NCI-H1048 (cell line): ENCODE measurements at regions not wholly inside any gene's neighbourhood (a gene's known extent, or its start where the extent isn't known, plus 50 kb on each side); places are given as distances from the start of the nearest gene placed in this dataset.

Source experiments
- DNase-seq: peaks from one replicate; lab custom pipeline; 2025; lab: John Stamatoyannopoulos, UW

DNA sequence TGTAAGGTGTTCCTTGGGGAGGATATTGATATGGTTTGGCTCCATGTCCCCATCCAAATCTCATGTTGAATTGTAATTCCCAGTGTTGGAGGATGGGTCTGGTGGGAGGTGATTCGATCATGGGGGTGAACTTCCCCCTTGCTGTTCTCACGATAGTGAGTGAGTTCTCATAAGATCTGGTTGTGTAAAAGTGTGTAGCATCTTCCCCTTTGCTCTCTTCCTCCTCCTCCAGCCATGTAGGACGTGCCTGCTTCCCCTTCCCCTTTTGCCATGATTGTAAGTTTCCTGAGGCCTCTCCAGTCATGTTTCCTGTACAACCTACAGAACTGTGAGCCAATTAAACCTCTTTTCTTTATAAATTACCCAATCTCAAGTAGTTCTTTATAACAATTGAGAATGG, 458.7 kb downstream of the LPIN1 start:
- no peak for DNase-seq

DNA sequence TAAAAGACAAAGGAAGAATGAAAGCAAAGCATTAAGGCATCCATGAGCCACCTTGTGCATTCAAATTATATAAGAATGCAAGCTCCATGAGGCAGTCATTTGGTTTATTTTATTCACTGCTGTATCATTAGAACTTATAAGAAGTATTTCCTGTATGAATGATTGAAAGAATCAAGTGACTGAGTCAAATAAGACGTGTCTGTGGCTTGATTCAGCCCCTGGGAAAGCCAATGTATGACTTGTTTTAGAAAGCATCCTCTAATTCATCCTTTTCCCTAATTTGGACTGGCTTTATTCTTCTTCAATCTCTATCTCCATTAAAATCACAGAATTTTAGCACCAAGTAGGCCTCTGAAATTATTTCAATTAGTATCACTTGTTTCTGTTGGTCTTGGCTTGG, 461.1 kb downstream of the LPIN1 start:
- DNase-seq = no peak

DNA sequence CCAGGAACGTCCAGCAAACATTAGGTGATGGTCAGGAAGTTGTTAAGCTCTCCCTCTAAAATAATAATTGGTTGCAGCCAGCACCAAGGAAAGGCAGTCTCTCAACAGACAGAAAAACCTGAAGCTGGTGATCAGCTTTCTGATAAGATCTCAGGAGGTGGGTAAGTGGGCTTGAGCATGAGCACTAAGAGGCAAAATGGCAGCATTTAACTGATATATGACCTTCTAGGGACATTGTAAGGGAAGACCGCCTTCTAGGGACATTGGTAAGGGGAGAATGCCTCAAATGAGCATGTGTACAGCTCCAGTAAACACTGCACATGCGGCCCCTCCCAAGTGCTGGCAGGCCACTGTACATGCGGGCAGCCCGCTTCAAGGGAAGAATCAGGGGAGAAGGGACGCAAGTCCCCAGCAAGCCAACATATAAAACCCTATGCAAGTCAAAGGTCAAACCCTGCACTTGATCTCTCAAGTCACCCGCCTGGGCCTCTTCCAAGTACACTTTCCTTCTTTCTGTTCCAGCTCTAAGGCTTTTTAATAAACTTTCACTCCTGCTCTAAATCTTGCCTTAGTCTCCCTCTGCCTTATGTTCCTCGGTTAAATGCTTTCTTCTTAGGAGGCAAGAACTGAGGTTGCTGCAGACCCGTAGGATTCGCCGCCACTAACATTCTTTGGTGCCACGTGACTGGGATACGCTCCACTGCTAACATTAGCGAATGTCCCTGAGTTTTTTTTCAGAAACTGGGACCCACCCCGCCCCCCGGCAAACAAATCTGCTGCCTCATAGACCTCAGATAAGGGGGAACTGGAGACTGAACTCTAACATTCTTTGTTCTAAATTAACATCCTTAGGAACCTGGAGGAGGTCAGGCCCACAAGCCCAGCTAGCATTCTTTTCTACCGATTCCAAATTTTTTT, 463.8 kb downstream of the LPIN1 start:
- DNase-seq = no peak

DNA sequence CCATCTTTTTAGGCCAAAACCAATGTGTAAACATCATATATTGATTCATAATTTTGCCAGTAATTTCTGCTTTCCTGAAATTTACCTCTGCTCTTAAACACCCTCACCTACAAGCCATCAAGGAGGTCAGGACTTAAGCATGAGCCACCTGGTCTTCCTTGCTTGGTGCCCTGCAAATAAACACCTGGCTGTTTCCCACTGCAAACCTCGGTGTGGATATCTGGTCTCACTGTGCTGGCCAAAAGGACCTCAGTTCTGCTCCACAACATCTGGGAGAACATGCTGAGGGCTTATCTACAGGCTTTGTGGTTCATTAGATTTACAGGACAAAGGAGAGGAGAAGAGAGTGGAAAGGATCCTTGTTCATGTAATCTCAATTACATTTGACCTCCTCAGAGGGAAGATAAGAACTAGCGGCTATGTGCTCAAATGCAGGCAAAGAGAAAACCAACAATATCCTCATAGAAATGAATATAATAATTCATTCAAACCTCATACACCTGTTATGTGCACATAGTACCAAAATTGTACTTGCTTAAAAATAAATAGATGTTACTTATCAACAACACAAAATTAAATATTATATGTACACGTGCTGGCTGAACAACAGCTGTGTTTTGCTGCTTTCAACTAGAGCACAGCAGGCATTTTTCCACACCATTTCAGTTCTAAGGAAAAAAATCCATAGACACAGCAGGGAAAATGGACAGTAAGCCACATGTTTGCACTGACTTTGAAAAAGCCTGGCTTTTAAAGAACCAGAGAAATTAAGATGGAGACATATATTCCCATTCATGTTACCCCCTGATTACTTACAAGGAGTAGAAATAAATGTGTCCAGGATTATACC, 465.1 kb downstream of the LPIN1 start:
- no peak for DNase-seq

DNA sequence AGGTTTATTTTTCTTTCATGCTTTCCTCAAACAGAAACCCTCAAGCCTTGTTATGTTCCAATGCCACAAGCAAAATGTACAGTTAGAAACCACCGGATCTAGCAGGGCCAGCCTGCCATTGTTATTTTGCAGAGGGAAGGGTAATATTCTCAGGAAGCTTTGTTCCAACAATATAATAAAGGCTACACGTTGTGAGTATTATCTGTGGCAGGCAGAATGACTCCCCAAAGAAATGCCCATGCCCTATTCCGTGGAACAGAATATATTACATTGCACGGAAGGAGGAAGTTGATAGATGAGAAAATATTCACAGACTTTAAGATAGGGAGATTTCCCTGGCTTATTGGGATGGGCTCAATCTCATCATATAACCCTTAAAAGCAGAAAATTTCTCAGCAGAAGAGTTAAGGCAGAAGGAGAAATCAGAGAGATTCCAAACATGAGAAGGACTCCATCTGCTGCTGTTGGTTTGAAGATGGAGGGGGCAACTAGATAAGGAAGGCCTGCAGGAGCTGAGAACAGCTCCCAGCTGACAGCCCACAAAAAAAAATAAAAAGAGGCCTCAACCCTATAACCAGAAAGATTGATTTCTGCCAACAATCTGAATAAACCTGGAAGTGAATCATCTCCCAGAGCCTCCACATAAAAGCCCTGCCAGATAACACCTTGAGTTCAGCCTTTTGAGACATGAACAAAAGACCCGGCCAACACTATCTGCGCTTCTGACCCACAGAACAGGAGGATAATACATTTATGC, 466.6 kb downstream of the LPIN1 start:
- DNase-seq = no peak

DNA sequence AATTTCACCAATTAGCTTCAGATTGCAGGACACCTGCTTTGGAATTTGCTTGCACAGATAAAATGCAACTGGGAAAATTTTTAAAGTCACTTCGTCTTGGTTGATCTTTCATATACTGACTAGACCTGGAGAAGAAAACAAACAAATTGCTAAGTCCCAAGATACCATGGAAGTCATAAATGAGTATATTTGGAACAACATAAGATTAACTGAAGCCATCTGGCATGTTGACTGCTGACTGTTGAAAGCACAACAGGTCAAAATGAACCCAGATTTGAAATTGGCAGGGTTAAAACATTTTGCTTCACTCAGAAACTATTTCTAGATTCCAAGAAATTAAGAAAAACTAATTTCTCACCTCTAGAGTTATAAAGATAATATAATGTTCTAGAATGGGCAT, 470.7 kb downstream of the LPIN1 start:
- no peak for DNase-seq

DNA sequence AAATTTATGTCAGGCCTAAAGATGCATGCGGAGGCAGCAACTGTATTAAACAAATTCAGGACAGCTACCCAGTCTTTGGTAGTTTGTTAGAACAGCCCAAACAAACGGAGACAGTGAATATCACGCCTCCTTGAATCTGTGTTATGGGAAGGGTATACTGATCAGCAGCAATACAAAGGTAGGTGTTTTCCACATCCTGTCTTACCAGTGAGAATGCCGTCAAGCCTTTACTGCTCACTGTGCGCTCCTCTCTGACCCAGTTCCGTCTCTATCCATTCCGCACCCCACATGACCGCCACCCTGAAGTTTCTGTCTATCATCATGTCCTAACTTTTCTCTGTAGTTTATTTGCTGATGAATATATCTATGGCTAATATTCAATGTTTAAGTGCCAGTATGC, 473.3 kb downstream of the LPIN1 start:
- DNase-seq = no peak

- no peak for DNase-seq
These were observed 475.2 kb downstream of the LPIN1 start for GRCh38 chr2:12221584-12221983.

GRCh38 chr2:12222554-12222953, 476.1 kb downstream of the LPIN1 start:
- no peak for DNase-seq

DNA sequence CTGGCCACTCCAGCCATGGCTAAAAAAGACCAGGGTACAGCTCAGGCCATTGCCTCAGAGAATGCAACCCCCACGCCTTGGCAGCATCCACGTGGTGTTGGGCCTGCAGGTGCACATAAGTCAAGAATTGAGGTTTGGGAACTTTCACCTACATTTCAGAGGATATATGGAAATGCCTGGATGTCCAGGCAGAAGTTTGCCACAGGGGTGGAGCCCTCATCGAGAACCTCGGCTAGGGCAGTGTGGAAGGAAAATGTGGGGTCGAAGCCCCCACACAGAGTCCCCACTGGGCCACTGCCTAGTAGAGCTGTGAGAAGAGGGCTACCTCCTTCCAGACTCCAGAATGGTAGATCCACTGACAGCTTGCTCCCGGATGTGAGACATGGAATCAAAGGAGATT, 477.3 kb downstream of the LPIN1 start:
- no peak for DNase-seq

DNA sequence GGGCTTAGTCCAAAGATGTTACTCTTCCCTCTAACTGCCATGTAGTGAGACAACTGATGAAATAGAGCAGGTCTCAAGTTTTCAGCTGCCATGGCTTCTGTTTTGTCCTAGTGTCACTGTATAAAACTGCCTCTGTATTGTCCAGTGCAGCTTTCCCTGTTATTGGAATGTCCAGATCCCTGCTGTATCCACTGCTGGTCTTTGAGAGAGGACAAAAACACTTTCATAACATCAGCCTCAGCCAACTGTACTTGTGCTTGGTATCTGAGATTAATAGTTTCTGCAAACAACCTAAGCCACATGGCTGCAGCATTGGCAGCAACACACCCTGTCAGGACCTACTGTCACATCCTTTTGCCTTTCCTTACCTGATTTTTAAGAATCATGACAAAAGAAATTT, 480.2 kb downstream of the LPIN1 start:
- no peak for DNase-seq

DNA sequence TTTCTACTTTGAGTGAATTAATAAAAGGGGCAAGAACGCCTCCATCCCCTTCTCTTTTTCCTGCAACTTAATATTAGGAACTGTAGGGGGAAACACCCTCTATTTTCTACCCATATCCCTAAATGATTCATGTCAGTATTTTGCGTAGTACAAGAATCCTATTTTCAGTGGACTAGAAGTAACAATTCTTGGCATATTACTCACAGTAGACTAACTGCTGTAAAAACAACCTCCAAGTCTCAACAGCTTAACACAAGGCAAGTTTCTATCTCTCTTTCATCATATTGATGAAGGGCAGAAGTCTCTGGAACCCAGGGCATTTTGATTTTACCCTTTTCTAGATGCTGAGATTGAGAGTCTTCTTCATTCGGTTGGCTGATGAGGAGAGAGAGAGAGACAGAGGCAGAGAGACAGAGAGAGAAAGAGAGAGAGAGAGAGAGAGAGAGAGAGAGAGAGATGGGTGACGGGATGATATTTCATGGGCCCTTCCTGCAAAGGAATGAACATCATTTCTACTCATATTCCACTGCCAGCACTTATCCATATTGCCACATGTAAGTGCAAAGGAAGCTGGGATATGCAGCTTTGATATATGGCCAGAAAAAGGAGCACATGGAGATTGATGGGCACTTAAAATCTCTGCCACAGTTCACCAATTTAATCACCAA, 481.6 kb downstream of the LPIN1 start:
- no peak for DNase-seq

GRCh38 chr2:12231288-12231687, 484.9 kb downstream of the LPIN1 start:
- no peak for DNase-seq

GRCh38 chr2:12232876-12233275, 483.9 kb upstream of the TRIB2 start:
- DNase-seq = no peak

GRCh38 chr2:12236136-12236844, 480.4 kb upstream of the TRIB2 start:
- DNase-seq = no peak

DNA sequence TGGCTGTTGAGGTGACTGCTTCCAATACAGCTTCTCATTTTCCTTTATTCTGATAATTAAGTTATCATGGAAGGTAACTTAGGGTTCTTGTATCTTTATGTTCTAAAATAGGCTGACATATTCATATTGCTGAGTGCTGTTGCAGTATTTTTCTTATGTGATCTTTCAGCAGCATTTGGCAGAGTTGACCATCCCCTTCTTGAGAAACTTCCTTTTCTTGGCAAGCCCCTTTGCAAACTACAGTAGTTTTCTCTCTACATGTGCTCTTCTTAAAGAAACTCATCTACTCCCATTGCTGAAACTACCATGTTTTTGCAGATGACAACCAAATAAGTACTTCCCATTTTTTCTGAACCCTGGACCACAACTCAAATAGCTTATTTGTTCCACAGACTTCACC, 476.5 kb upstream of the TRIB2 start:
- no peak for DNase-seq

GRCh38 chr2:12243381-12243780, 473.4 kb upstream of the TRIB2 start:
- no peak for DNase-seq

DNA sequence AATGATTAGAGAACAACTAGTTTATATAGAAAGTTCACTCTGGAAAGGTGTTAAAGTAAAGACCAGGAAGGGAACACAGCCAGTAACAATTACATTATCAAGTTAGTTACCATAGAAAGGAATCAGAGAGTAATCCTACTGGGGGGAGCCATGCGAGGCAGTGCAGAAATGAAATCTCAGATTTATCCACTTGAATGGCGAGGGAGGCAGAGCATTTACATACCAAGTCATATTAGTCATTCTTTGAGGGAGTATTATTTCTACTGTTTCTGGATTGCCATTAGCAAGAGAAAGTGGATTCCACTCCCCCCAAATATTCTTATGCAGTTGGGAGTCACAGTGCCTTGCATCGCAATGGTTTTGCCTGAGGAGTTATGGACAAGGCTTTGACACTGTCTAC, 472.7 kb upstream of the TRIB2 start:
- DNase-seq = no peak

- no peak for DNase-seq
These were observed 465.6 kb upstream of the TRIB2 start for GRCh38 chr2:12251121-12251520.

DNA sequence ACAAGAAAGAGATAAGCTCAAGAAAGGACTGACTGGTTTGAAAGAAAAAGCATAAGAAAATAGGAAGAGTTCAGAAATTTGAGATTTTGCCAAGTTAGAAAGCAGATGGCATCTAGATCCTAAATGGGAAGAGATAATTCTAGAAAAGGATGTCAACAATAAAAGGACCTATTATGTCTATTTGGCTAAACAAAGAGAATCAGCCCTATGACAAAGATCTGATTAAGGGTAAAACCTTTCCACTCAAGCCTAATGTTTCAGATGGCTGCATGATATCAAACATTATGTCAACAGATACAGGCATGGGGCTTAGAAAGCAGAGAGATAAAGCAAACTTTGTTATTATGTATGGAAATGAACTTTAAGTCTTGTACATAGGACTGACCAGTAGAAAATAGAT, 465.0 kb upstream of the TRIB2 start:
- no peak for DNase-seq

- no peak for DNase-seq
These were observed 463.5 kb upstream of the TRIB2 start for GRCh38 chr2:12253167-12253778.
